ENCODE measurements at regions not wholly inside any gene's neighbourhood (a gene's known extent, or its start where the extent isn't known, plus 50 kb on each side); places are given as distances from the start of the nearest gene placed in this dataset.
"Not testable (repeated sequence)": the region's sequence is repeated elsewhere in the genome, so short reads cannot be mapped to it uniquely, and the experiment has no call there.

GRCh38 chr6:22194188-22194921 lies 102.5 kb downstream of the PRL start:
- Mint-ChIP-seq H3K27me3 (no peaks in the 10 kb centered on the region), H3K9me3 (ENCODE audit: low read depth) (no peaks in the 10 kb centered on the region), H3K27ac (no peak overlapping the region), H3K36me3 (no peaks in the 10 kb centered on the region), H3K4me3 (no peak overlapping the region), H3K4me1 (ENCODE audit: low read depth) (no peaks in the 10 kb centered on the region)

- H3K9me3 Mint-ChIP-seq (ENCODE audit: low read depth) = no peaks in the 10 kb centered on the region
- H3K4me1 Mint-ChIP-seq (ENCODE audit: low read depth) = no peaks in the 10 kb centered on the region
- H3K4me3 Mint-ChIP-seq = no peak overlapping the region
- no peaks in the 10 kb centered on the region for H3K27me3 Mint-ChIP-seq
- no peak overlapping the region for H3K27ac Mint-ChIP-seq
- no peaks in the 10 kb centered on the region for H3K36me3 Mint-ChIP-seq
These were observed 97.1 kb downstream of the PRL start for GRCh38 chr6:22199771-22200170.

- no peaks in the 10 kb centered on the region for H3K36me3 Mint-ChIP-seq
- no peak overlapping the region for H3K27ac Mint-ChIP-seq
- H3K4me3 Mint-ChIP-seq = no peak overlapping the region
- no peaks in the 10 kb centered on the region for H3K4me1 Mint-ChIP-seq (ENCODE audit: low read depth)
- H3K27me3 Mint-ChIP-seq = no peaks in the 10 kb centered on the region
- H3K9me3 Mint-ChIP-seq (ENCODE audit: low read depth) = no peaks in the 10 kb centered on the region
These were observed 92.7 kb downstream of the PRL start for GRCh38 chr6:22204153-22204552.

- Mint-ChIP-seq H3K4me1 (ENCODE audit: low read depth) (no peaks in the 10 kb centered on the region), H3K4me3 (no peak overlapping the region), H3K27ac (no peak overlapping the region), H3K9me3 (ENCODE audit: low read depth) (no peaks in the 10 kb centered on the region), H3K27me3 (no peaks in the 10 kb centered on the region), H3K36me3 (no peaks in the 10 kb centered on the region)
These were observed 91.6 kb downstream of the PRL start for GRCh38 chr6:22205266-22205665.

GRCh38 chr6:22206106-22206505 lies 90.7 kb downstream of the PRL start:
- Mint-ChIP-seq H3K9me3 (ENCODE audit: low read depth) (no peaks in the 10 kb centered on the region), H3K36me3 (no peaks in the 10 kb centered on the region), H3K27ac (no peak overlapping the region), H3K4me1 (ENCODE audit: low read depth) (no peaks in the 10 kb centered on the region), H3K27me3 (no peaks in the 10 kb centered on the region), H3K4me3 (no peak overlapping the region)

GRCh38 chr6:22208026-22208425 lies 88.8 kb downstream of the PRL start:
- Mint-ChIP-seq H3K4me1 (ENCODE audit: low read depth) (no peaks in the 10 kb centered on the region), H3K27ac (no peak overlapping the region), H3K36me3 (no peaks in the 10 kb centered on the region), H3K4me3 (no peak overlapping the region), H3K9me3 (ENCODE audit: low read depth) (no peaks in the 10 kb centered on the region), H3K27me3 (no peaks in the 10 kb centered on the region)

- Mint-ChIP-seq H3K9me3 (ENCODE audit: low read depth) (no peaks in the 10 kb centered on the region), H3K27me3 (no peaks in the 10 kb centered on the region), H3K36me3 (no peaks in the 10 kb centered on the region), H3K4me3 (no peak overlapping the region), H3K4me1 (ENCODE audit: low read depth) (no peaks in the 10 kb centered on the region), H3K27ac (no peak overlapping the region)
These were observed 82.5 kb downstream of the PRL start for GRCh38 chr6:22214314-22214713.

- not testable (repeated sequence) for H3K4me1 Mint-ChIP-seq (ENCODE audit: low read depth); H3K9me3 Mint-ChIP-seq (ENCODE audit: low read depth); H3K27ac Mint-ChIP-seq; H3K27me3 Mint-ChIP-seq; H3K4me3 Mint-ChIP-seq; H3K36me3 Mint-ChIP-seq
These were observed 81.4 kb downstream of the PRL start for GRCh38 chr6:22215474-22215873.

GRCh38 chr6:22218410-22218809 lies 78.4 kb downstream of the PRL start:
- no peak overlapping the region for H3K4me3 Mint-ChIP-seq
- H3K36me3 Mint-ChIP-seq = no peaks in the 10 kb centered on the region
- H3K4me1 Mint-ChIP-seq (ENCODE audit: low read depth) = no peaks in the 10 kb centered on the region

GRCh38 chr6:22219925-22220324 lies 76.9 kb downstream of the PRL start:
- Mint-ChIP-seq H3K9me3 (ENCODE audit: low read depth) (no peaks in the 10 kb centered on the region), H3K4me3 (no peak overlapping the region), H3K4me1 (ENCODE audit: low read depth) (no peaks in the 10 kb centered on the region), H3K27ac (no peak overlapping the region), H3K27me3 (no peaks in the 10 kb centered on the region), H3K36me3 (no peaks in the 10 kb centered on the region)

More at GRCh38 chr6:22218410-22218809, 78.4 kb downstream of the PRL start:
- no peaks in the 10 kb centered on the region for H3K9me3 Mint-ChIP-seq (ENCODE audit: low read depth)
- no peaks in the 10 kb centered on the region for H3K27me3 Mint-ChIP-seq
- H3K27ac Mint-ChIP-seq = no peak overlapping the region

- Mint-ChIP-seq H3K36me3 (no peaks in the 10 kb centered on the region), H3K4me1 (ENCODE audit: low read depth) (no peaks in the 10 kb centered on the region)
These were observed 75.6 kb downstream of the PRL start for GRCh38 chr6:22221211-22221610.

GRCh38 chr6:22221630-22222029 lies 75.2 kb downstream of the PRL start:
- no peak overlapping the region for H3K4me3 Mint-ChIP-seq
- no peaks in the 10 kb centered on the region for H3K9me3 Mint-ChIP-seq (ENCODE audit: low read depth)
- no peaks in the 10 kb centered on the region for H3K27me3 Mint-ChIP-seq
- H3K27ac Mint-ChIP-seq = no peak overlapping the region
- no peaks in the 10 kb centered on the region for H3K36me3 Mint-ChIP-seq
- H3K4me1 Mint-ChIP-seq (ENCODE audit: low read depth) = no peaks in the 10 kb centered on the region

More at GRCh38 chr6:22221211-22221610, 75.6 kb downstream of the PRL start:
- Mint-ChIP-seq H3K9me3 (ENCODE audit: low read depth) (no peaks in the 10 kb centered on the region), H3K4me3 (no peak overlapping the region), H3K27me3 (no peaks in the 10 kb centered on the region), H3K27ac (no peak overlapping the region)

GRCh38 chr6:22222469-22222868 lies 74.4 kb downstream of the PRL start:
- H3K27ac Mint-ChIP-seq = no peak overlapping the region
- no peak overlapping the region for H3K4me3 Mint-ChIP-seq
- no peaks in the 10 kb centered on the region for H3K27me3 Mint-ChIP-seq
- no peaks in the 10 kb centered on the region for H3K9me3 Mint-ChIP-seq (ENCODE audit: low read depth)
- H3K4me1 Mint-ChIP-seq (ENCODE audit: low read depth) = no peaks in the 10 kb centered on the region
- no peaks in the 10 kb centered on the region for H3K36me3 Mint-ChIP-seq

- no peaks in the 10 kb centered on the region for H3K4me1 Mint-ChIP-seq (ENCODE audit: low read depth)
- H3K27me3 Mint-ChIP-seq = no peaks in the 10 kb centered on the region
- H3K27ac Mint-ChIP-seq = no peak overlapping the region
- no peaks in the 10 kb centered on the region for H3K36me3 Mint-ChIP-seq
- H3K4me3 Mint-ChIP-seq = no peak overlapping the region
- no peaks in the 10 kb centered on the region for H3K9me3 Mint-ChIP-seq (ENCODE audit: low read depth)
These were observed 68.8 kb downstream of the PRL start for GRCh38 chr6:22227824-22228610.

- Mint-ChIP-seq H3K27ac (no peak overlapping the region), H3K36me3 (no peaks in the 10 kb centered on the region), H3K9me3 (ENCODE audit: low read depth) (no peaks in the 10 kb centered on the region), H3K27me3 (no peaks in the 10 kb centered on the region), H3K4me3 (no peak overlapping the region), H3K4me1 (ENCODE audit: low read depth) (no peaks in the 10 kb centered on the region)
These were observed 65.8 kb downstream of the PRL start for GRCh38 chr6:22231050-22231449.

- no peak overlapping the region for H3K4me3 Mint-ChIP-seq
- no peak overlapping the region for H3K27ac Mint-ChIP-seq
- H3K9me3 Mint-ChIP-seq (ENCODE audit: low read depth) = no peaks in the 10 kb centered on the region
- H3K4me1 Mint-ChIP-seq (ENCODE audit: low read depth) = no peaks in the 10 kb centered on the region
- H3K27me3 Mint-ChIP-seq = no peaks in the 10 kb centered on the region
- H3K36me3 Mint-ChIP-seq = no peaks in the 10 kb centered on the region
These were observed 65.2 kb downstream of the PRL start for GRCh38 chr6:22231616-22232015.
